Left lobe of liver (tissue), 2 donors: ENCODE measurements at regions not wholly inside any gene's neighbourhood (a gene's known extent, or its start where the extent isn't known, plus 50 kb on each side); places are given as distances from the start of the nearest gene placed in this dataset.
"Not testable (repeated sequence)": the region's sequence is repeated elsewhere in the genome, so short reads cannot be mapped to it uniquely, and the experiment has no call there.

Source experiments
- ATAC-seq: fragments of 200-7000 bp; cut with Tn5 transposase; one replicate; pipeline ENCODE4 v1.9.1; 2020; ENCODE audit warnings: mild to moderate bottlenecking, moderate library complexity
- DNase-seq: peaks from one replicate; pipeline ENCODE4 v3.0.0-alpha.2; 2020; ENCODE audit warnings: low spot score
- donor health status: DM: no; HTN: no; CAD: no; lungs with moderate emphysema.
- donor health status: DM: no; HTN: yes; CAD: no.

DNA sequence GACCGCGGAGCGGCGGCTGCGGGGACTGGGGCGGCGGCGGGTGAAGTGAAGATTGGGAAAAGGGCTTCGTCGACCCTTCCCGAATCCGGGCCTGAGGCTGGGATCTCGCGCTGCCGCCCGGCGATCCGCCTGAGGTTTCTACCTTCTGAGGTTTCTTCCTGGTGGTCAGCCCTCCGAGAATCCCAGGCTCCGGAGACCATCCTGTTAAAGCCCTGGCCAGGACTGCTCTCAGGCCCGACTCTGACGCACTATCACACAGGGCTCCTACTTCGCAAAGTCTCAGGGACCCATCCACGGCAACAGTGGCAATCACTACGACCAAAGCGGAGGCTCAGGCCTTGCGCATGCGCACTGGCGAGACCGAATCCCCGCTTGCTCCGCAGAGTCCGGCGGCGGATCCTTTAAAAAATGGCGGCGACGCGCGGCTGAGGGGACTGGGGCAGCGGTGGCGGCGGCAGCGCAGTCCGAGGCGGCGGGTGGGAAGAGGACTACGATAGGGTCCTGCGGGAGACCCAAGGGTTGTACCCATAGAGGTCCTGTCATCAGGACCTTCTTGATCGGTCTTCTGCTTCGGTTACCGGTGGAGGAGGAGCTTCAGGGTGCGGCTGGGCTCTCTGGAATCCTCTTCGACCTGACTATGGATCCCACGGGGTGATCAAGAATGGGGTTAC lies 157.2 kb upstream of the ZNF337 start:
- peak; percentile 88 for DNase-seq
- ATAC-seq: peak; percentile 91

DNA sequence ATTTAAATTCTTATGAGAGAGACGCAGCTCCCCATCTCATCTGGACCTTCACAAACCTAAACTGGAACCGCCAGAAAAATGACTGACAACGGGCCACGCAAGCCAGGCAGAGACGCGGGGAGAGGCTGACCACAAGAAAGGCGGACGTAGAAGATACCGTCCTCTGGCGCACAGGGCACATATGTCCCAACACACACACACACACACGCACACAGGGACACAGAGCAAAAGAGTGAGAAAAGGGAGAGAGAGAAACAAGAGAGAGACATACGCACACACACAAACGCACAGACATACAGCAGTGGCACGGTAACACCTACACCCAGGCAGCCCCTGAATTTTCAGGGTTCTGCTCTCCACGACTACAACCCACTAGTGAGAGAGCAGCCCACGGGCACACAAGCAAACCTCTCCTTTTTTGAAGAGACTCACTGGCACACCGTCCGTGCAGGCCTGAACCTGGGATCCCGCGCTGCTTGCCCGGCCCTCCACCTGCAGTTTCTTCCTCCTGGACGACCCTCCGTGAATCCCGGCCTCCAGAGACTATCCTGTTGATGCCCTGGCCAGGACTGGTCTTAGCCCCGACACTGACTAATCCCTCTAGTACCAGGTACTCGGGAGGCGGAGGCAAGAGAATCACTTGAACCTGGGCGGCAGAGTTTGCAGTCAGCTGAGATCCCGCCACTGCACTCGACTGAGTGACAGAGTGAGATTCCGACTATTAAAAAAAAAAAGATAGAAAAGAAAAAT lies 156.5 kb upstream of the ZNF337 start:
- not testable (repeated sequence) for DNase-seq
- peak; percentile 49 for ATAC-seq

DNA sequence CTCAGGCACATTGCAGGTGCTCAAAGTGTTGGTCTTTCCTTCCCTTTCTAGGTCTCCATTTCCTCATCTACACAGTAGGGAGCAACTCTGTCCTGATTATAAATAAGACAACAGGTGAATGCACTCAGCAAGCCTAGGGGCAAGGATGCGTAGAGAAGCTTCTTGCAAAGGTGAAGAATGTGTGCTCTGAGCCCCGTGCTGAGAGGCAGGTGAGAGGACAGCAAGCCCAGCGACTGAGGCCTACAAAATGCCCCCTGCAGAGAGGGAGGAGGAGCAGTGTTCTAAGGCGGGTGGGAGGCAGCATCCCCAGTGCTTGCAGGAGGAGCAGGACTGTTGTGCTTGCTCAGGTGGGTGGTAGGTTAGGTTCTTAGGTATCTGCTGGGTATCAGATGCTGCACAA lies 153.5 kb upstream of the ZNF337 start:
- ATAC-seq, DNase-seq: not testable (repeated sequence)

DNA sequence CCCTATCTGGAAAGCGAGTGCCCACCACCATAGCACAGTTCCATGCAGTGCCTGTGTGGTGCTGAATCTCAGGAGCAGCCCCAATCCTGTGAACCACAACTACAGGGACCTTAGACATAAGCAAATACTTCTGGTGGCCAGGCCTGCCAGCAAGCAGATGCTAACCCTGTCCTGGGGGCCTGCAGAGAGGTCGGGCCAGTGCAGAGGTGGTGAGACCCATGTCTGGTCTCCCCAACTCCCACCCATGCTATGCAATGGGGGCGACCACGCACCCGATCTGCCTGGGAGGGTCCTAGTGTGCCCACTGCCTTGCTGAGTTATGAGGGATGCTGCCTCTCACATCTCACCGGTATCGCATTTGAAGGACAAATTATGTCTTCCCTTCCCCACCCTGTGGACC lies 151.6 kb upstream of the ZNF337 start:
- DNase-seq (no peak), ATAC-seq (no peak)

DNA sequence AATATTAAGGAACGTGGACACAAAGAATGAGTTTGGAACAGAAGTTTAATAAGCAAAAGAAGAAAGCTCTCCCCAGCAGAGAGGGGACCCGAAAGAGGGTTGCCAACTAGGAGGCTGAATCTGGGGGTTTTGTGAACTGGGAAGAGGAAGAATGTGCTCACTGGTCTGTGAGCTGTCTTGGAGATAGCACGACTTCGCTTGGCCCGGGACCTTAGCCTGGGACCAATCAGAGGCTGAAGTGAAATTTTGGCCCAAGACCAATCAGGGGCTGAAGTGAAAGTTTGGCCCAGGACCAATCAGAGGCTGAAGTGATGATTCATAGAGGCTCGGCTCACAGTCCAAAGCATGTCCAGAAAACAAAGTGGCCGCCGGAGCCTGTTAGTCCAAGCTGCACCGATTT lies 148.0 kb upstream of the ZNF337 start:
- ATAC-seq, DNase-seq: not testable (repeated sequence)

DNA sequence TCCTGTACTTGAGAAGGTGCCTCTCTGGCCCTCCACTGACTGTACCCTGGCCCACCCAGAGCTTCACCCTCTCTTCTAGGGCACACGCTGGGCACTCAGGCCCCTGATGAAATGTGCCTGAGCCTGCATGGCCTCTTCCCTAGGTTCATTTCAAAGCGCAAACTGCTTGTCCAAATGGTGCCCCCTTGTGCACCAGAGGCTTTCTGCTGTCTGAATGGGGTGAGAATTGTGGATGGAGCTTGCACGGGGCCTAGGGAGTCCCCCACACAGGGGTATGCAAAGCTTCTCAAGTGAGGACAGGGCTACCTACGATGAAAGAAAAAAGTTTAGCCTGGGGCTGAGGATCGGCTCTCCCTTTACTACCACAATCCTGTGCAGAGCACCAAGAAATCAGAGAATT lies 116.9 kb upstream of the ZNF337 start:
- not testable (repeated sequence) for DNase-seq, ATAC-seq

DNA sequence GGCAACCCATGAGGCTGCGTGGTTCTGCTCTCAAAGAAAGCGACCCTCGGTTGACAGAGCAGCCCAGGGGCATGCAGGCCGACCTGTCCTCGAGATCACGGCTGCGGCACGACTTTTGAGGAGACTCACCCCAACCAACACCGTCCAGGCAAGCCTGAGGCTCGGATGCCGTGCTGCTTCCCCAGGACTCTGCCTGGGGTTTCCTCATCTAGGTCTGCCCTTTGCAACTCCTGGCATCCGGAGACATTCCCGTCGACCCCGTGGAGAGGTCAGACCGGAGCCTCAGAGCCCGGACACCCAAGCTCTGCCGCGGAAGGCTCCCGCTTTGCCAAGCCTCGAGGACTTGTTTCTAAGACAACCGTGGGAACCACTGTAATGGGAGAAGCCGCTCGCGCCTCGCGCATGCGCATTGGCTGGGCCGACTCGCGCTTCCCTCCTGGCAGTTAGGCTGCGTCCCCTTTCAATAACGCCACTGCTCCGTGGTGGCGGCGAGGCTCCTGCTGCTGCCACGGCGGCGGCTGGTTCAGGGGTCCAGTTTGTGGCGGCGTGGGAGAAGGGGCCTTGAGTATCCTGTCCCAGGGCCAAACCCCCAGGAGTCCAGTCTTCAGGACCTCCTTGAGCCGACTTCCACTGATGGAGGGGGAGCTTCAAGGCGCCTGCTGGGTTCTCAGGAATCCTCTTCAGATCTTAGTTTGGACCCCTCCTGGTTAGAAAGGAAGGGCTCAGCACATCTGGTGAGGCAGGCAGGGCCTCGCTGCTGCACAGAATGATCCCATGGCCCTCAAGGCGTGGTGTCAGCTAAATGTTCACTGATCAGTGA lies 101.7 kb upstream of the ZNF337 start:
- not testable (repeated sequence) for ATAC-seq, DNase-seq

DNA sequence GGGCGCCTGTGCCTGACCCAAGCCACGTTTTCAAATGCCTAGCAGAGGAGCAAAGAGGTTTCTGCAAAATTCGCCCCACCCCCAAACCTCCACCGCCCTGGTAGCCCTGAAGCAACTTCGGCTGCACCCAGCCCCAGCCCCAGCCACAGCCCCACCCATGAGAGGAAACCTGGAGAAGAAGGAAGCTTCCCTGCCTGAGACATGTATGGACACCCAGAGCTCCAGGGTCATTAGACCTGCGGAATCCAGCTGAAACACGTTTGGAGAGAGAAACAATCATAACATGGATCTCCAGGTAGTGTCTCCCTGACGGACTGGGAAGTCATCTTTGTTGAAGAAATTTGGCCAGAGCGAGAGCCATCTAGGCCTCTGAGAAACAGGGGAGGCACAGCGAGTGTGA lies 100.4 kb upstream of the ZNF337 start:
- ATAC-seq, DNase-seq: not testable (repeated sequence)

DNA sequence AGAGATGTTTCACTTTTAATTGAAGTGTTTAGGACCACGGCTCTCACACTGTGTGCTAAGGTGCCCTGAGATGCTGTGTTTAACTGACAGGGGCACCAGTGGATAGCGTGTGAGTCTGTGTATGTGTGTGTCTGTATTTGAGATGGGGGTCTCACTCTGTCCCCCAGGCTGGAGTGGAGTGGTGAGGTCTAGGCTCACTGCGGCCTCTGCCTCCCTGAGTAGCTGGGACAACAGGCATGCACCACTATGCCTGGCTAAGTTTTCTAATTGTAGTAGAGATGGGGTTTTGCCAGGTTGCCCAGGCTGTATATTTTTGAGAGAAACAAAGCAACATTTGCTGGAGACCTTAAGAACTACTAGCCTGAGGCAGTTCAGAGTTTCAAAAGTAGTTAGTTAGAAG lies 80.6 kb upstream of the ZNF337 start:
- DNase-seq, ATAC-seq: not testable (repeated sequence)

DNA sequence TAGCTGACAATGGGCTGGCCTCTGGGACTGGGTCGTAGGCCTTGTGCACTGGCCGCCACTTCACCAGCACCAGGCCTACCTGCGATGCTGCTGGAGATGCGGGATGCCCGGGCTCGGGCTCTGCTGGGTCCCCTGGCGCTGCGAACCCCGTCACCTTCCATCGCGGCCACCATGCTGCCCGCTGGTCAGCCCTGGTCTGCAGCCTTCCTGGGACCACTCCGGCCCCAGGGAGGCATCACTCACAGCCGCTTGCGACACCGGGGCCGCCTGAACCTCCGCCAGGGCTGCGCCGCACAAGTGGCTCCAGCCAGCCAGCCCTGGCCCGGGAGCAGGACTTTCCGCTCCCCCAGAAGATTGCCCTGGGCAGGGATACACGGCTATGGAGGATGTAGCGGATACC lies 78.1 kb upstream of the ZNF337 start:
- ATAC-seq, DNase-seq: not testable (repeated sequence)

DNA sequence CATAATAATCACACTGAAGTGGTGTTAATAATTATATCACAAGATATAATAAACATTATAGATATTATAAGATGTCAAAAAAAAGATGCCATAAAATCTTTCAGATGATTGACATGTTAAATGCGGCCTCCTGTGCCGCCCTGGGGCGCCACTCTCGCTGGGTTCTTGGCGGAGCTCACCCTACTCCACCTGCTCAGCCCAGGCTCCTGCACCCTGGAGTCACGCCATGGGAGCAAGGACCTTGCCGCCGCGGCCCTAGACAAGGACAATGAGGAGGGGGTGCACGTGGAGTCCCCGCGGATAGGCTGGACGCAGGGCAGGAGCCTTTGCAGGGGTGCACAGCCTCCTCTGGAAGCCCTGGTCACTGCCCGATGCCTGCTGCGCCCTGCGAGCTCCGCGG lies 77.5 kb upstream of the ZNF337 start:
- not testable (repeated sequence) for ATAC-seq, DNase-seq

DNA sequence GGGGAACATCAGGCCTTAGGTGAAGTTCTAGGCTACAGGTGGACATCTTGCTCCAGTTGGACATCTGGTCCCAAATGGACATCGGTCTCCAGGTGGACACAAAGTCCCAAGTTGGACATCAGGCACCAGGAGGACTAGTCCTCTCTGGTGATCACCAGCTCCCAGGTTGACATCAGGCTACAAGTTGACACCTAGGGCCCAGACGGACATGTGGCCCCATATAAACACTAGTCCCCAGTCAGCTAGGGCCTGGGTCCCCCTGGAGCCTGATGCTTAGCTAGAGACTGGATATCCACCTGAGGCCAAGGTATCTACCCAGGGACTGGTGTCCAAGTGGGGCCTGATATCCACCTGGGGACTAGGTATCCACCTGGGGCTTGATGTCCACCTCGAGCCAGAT lies 75.8 kb upstream of the ZNF337 start:
- ATAC-seq: not testable (repeated sequence)

DNA sequence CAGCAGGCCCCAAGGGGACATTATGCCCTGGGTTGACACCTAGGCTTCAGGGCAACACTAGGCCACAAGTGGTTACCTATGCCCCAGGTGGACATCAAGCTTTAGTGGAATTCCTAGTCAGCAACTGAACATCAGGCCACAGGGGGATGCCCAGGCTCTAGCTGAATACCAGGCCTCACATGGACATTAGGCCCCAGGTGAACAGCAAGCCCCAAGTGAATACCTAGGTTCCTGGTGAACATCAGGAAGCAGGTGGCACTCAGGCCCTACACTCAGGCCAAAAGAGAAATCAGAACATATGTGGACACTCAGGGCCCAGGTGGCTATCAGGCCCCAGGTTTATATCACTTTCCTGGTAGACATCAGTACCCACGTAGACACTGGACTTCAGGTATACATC lies 75.2 kb upstream of the ZNF337 start:
- ATAC-seq, DNase-seq: not testable (repeated sequence)

More for the DNA sequence above, 75.8 kb upstream of the ZNF337 start:
- DNase-seq: not testable (repeated sequence)

DNA sequence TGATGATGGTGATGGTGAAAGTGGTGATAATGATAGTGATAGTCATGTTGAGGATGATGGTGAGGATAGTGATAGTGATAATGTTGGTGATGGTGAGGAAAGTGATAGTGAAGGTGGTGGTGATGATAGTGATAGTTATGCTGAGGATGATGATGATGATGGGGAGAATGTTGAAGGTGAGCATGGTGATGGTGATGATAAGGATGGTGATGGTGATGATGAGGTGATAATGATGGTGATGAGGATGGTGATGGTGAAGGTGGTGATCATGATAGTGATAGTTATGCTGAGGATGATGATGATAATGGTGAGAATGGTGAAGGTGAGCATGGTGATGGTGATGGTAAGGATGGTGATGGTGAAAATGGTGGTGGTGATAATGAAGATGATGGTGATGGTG lies 64.9 kb upstream of the ZNF337 start:
- ATAC-seq (no peak), DNase-seq (no peak)

DNA sequence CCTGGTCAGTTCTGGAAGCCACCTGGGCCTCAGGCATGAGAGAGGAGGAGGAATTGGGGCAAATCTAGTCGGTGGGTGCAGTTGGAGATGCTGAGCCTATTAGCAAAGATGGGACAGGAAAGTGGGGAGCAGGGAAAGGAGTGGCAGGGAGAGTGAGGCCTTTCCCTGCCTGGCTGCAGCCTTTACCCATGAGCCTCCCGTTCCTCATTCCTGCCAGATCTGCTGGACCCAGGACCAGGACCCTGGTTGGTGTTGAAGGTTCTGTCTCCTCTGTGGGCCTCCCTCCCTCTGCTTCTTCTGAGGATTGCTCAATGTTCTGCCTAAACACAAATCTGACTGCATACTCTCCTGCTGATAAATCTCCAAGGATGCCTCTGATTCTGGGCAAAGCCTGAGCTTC lies 64.4 kb upstream of the ZNF337 start:
- not testable (repeated sequence) for ATAC-seq, DNase-seq

DNA sequence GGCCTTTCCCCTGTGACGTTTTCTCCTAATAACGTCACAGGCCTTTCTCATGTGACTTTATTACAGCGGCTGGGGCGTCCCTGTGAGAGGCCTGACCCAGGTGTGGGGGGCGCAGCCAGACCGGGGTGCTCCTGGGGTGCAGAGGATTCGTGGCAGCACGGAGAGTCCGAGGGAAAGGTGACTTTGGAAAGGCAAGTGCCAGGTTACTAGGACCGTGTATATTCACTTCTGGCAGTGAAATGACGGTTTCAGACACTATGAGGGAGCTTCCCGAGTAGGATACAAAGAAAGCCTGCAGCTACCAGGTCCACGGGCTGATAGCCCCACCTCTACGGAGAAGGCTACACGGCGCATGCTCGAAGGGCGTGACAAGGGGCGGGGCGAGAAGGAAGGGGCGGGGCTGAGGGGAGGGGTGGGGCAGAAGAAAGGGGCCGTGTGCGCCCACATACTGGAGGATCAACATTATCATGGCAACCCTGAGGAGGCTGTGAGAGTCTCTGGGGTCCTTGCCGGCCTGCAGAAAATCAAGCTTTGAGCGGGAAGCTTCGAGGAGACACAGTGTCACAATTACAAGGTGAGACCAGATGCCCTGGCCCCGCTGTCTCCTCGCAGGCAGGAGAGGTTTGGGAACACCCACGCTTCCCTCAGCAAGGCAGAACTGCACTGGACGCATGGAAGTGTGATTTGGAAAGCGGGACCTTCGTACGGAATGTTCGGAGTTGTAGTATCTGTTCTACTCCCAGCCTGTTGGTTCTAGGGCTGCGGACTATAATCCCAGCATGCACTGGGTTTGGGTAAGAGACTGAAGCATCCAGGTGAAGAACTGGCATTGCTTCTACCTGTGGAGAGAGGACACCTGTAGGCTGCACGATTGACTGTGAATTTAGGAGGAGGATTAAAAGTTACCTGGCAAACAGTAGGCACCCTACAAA lies 54.4 kb upstream of the ZNF337 start:
- DNase-seq: peak; percentile 63
- ATAC-seq: peak; percentile 98

DNA sequence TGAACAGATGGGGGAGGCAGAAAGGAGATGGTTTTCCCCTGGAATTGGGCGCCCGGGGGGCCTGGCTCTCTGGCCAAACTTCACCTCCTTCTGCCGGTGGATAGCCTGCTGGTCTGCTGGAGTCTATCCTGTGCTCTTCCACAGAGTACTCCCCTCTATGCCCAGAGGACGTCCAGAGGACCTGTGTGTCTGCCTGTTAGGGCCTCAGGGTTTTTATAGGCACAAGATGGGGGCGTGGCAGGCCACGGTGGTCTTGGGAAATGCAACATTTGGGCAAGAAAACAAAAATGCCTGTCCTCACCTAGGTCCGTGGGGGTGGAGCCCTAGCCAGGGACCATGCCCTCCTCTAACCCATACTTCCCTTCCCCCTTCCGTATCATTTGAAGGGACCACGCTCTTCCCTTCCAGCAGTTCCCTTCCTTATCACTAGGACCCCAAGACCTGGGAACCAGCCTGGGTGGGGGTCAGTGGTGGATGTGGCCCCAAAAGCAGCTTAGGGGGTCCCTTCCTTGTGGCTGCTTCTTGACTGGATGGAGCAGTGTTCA lies 53.6 kb upstream of the ZNF337 start:
- no peak for DNase-seq
- no peak for ATAC-seq

DNA sequence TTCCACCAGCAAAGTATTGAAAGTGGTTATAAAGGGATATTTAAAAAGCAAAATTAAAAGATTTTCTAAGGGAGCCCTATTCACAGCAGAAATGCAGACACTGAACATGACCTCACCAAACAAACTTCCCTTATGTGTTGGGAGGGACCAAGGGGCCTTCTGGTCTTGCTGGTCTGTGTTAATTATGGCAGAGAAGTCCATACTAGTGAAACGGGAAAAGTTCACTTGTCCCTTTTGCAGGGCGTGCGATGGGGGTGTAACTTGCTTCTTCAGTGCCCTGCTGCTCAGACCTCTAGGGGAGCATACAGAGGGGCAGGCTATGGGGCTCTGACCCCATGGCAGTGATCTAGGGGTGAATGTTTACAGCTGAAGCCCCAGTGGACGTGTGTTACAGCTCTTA lies 53.0 kb upstream of the ZNF337 start:
- no peak for ATAC-seq
- no peak for DNase-seq
